GM18907 (cell line): ENCODE measurements at regions not wholly inside any gene's neighbourhood (a gene's known extent, or its start where the extent isn't known, plus 50 kb on each side); places are given as distances from the start of the nearest gene placed in this dataset.
"Not testable (repeated sequence)": the region's sequence is repeated elsewhere in the genome, so short reads cannot be mapped to it uniquely, and the experiment has no call there.

ENCODE experiments used
- ATAC-seq: cut with Tn5 transposase; IDR thresholded peaks from one replicate; pipeline ENCODE4 v1.9.1; 2021; ENCODE audit warnings: mild to moderate bottlenecking, moderate library complexity; ENCODE audit not compliant: unreplicated experiment

DNA sequence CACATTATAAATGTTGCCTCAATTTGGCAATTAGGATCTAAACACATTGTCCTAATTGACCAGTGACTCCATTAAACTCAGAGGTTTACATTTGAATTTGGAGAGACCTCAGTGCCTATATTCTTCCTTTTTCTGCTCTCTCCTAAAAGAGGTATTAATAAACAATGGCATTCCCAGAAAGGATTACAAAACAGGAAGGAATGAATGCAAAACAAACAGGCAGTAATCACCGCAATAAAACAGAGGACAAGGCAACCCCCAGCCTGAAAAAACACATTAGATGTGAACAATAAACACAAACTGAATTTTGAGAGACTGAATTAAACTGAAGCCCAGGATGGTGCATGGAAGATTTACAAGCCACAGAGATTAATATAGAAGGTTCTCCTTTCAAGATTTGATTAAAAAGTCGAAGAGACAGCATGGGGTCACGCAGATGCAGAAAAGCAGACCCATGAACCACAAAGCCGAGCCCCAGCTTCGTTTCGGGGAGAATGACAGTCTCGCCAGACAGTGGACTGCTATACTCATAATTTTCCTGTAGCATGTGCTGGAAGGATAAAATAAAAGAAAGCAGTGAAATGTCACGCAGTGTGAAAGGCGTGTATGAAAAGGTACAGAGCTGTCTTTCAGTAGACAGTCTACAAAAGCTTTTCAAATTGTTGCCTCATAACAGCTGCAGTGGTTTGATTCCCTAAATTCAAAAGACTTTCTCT lies 503.0 kb downstream of the LIG4 start:
- ATAC-seq = no peak

DNA sequence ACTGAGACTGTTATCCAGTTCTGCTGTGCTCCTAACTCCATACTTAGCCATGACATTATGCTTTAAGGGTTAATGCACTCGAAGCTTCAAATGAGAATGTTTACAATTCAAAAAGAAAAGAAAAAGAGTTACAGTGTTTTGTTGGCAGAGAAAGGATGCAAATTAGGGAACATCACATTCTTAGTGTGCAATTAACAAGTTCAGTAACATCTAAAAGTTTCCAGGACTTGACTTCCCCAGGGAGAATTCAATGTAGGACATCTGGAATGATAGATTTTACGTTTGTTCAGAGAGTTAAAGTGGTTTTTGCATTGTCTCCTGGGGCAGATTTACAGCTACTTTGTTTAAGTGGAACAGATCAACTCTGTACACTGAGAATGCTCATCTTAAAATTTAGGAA lies 525.2 kb downstream of the LIG4 start:
- ATAC-seq = no peak

DNA sequence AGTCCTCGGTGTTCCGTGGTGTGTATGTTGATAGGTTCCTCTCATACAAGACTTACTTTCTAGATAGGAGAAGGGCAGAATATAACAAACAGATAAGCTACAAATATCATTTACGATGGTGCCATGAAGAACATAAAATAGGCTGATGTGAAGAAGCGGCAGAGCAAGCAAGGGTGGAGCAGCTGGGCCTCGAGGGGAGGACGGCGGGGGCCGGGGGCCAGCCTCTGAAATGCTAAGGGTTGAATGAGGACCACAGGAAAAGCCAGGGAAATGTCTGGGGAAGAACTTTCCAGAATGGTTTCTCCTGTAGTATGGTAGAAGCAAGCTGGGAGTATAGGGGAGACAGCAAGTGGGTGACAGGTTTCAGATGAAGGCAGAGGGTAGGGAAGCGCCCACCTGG lies 529.5 kb downstream of the LIG4 start:
- no peak for ATAC-seq

DNA sequence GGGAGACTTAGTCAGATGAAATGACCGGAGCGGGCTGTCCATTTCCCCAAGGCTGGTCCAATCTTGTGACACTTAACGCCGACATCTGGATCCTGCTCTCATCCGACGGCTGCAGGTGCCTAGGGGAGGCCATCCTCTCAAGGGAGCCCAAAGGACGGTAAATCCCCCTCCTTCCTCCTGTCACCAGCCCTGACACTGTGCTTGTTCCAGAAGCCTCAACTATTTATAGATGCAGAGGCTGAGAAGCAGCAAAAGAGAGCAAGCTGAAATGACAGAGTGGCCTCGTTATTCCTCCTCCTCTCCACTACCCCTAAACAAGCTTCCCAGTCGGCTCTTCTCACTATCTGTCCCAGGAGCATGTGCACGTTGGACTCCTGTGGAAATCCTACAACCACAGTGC lies 533.7 kb downstream of the LIG4 start:
- ATAC-seq = no peak

DNA sequence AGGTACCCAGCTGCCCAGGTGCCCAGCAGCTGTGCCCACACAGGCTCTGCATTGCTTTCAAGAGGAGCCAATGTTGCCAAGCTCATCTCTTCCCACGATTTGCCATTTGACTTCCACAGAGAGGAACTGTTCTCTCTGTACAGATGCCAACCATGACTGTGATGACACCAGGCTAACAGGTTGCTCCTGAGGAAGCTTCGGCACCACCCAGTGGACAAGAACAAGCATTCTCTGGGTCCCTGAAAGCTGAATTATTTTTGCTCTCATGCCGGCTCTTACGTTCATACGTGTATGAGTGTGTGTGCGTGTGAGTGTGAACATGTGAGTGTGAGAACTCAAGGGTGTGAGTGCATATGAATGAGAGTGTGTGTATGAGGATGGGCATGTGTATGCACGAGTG lies 535.2 kb downstream of the LIG4 start:
- ATAC-seq = no peak

DNA sequence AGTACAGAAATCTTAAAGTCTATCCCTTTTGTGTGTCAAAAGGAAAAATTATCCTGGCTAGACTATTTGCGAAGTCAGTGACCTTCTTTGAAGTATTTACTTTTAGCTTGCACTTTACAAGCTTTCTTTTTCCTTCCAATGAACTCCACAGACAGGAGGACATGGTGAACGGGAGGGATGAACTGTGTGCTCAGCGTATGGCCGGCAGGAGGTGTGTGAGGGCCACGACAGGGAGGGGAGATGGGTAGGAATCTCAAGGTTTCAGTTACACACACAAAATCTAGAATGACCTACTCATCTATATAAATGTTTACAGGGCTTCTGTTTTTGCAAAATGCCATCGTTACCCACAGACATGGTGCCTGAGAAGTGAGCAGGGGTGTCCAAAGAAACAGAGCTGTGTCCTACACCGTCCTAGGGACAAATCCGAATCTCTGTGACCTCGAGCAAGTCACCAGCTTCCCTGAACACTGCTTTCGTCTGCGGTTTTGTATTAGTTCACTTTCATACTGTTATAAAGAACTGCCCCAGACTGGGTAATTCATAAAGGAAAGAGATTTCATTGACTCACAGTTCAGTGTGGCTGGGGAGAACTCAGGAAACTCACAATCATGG lies 537.2 kb downstream of the LIG4 start:
- no peak for ATAC-seq

DNA sequence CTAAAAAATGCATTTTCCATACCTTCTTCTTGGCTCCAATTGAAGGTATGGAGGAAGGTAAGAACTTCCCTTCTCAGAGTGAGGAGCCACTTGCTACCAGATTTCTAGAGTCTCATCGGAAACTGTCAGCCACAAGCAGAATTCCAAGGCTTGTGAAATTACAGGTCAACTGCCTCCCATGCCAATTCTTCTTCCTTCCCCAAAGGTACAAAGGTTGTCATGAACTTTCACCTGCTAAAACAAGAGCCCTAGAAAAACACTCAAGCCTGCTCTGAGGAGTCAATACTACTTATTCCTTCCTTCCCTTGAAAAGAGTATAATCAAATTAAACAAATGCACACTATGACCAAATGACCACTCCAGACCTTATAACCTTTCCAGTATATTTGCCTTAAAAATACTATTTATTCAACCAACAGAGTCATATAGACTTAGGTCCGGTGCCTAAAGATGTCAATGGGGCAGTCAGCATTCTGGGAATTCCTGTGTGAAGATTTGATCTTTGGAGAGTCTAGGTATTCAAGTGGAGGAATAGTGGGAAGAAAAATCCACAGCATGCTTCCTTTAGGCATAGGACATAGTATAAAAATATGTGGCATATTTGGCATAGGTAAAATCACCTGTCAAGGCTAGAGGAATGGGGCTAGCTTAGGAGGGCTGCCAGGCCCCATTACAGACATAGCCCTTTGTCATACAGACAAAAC lies 539.3 kb downstream of the LIG4 start:
- no peak for ATAC-seq

DNA sequence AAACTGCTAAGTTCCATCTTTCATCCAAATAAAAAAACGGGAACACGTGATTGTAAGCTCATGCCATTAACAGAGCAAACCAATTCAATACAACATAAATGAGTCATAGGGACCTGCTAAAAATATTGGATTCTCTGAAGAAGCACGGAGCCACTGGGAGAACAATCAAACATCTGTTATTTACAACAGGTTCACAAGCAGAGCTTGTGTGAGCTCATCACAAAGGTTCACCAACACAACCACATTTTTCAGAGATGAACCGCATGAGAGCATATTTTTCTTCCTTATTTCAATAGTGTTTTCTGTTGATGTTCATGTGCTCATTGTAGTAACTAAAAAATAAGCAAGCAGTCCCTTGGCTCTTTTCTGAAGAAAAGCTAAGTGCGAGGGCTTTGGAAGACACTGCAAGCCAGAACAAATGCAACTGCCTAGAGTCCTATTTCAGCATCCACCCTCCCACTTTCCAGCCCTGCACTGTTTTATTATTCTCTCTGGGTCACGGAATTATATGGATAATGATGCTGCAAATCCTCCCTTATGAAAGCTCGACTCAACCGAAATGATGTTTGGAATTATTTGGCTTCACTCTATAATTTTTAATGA lies 545.8 kb downstream of the LIG4 start:
- ATAC-seq = no peak

DNA sequence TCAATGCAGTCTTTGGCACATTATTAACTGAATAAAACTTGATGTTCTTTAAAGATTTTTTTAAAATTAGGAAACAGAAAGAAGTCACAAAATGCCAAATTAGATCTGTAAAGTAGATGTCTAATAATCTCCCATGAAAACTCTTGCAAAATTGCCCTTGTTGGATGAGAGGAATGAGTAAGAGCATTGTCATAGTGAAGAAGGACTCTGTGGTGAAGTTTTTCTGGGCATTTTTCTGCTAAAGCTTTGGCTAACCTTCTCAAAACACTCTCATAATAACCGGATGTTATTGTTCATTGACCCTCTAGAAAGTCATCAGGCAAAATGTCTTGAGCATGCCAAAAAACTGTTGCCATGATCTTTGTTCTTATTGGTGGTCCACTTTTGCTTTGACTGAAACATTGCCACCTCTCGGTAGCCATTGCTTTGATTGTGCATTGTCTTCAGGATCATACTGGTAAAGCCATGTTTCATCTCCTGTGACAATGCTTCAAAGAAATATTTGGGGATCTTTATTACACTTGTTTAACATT lies 549.3 kb downstream of the LIG4 start:
- no peak for ATAC-seq

DNA sequence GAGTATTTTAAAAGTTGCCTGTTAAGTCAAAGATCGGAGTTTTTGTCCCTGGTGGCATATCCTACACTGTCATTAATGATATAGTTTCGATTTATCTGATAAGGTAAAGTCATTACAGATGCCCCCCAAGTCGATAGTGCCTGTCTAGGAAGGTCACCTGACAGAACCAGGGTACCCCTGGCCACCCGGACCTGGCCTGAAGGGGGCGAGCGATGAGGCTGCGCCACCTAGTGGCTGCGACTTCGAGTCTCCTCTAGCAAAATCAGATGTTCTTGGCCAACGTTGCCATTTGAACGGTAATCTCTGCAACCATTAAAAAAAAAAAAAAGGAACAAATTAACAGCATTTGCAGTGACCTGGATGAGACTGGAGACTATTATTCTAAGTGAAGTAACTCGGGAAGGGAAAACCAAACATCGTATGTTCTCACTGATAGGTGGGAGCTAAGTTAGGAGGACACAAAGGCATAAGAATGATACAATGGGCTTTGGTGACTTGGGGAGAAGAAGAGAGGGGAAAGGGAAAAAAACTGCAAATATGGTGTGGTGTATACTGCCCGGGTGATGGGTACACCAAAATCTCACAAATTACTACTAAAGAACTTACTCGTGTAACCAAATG lies 565.1 kb downstream of the LIG4 start:
- ATAC-seq = peak; percentile 90

DNA sequence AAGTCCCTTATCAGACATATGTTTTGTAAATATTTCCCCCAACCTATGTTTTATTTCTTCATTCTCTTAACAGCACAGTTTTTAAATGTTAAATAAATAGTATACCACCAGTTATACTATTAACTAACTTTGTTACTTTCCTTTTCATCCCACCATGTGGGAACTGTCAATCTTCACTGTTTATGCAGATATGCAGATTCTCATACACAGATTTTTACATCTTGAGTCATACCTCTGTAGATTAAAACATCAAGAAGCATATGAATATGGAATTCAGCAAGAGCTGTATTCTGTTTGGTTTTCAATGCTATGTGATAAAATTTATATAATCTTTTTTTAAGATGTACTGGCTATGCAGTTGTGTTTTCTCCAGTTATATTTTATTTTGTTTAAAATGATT lies 566.3 kb downstream of the LIG4 start:
- no peak for ATAC-seq

DNA sequence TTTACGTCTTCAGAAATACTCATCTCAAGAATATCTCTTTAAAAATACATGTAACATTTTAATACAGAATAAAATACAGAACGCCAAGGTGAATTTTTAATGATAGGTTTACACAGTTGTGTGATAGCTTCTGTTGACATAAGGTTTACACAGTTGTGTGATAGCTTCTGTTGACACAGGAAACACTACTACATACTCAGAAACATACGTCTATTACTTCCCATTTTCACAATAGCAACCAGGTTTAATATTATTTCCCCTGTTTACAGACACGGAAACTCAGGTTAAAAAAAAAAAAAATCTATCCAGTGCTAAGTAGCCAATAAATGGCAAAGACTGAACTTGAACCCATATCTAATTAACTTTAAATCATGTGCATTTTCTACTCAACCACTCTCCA lies 571.2 kb downstream of the LIG4 start:
- ATAC-seq = no peak

DNA sequence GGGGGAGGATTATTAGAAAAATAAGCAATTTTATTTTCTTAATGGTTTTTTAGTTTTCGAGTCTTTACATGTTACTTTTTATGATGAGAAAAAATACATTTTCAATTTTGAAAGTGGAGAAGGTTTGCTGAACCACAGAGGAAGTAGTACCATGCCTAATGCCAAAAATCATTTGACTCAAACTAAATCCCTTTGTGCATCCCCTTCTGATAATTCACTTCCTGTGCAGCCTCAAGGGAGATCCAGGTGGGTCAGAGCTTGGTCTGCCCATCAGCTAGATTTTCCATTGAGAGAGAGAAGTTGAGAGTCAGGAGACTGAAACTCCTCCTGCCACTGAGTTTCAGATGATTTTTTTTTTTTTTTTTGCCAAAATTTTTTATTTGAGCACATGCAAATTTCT lies 571.7 kb downstream of the LIG4 start:
- ATAC-seq = no peak

DNA sequence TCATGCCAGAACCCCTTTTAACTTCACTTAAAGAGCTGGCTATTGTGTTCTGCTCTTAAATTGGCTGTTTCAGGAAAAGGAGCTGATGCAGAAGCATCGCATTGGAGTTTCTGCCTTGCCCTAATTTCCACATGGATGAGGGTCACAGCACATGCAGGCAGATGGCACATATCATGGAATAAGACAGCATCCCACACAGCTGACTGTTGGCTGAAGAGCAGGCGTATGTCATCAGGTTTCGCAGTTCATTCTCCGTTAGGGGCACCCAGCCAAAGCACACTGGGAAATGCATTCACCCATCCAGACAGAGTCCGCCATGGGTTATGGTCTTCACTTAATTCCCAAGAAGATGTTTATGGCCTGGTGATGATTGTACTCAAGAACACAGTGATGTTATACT lies 572.5 kb downstream of the LIG4 start:
- no peak for ATAC-seq

DNA sequence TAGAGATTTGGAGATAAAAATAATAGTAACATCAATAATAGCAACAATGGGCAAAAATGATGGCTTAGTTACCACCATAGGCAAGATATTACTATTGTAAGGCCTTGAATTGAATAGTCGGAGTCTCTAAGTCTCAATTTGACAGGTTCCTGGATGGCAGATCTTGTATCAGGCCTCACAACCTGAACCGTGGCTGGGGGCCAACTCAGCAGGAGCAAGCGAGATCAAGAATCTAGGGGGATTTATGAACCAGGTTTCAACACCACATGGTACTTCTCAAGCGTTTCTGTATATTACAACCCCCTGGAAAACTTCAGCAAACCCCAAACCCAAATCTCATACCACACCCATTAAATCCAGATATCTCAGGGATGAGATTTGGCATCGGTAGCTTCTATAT lies 573.8 kb downstream of the LIG4 start:
- ATAC-seq = no peak

DNA sequence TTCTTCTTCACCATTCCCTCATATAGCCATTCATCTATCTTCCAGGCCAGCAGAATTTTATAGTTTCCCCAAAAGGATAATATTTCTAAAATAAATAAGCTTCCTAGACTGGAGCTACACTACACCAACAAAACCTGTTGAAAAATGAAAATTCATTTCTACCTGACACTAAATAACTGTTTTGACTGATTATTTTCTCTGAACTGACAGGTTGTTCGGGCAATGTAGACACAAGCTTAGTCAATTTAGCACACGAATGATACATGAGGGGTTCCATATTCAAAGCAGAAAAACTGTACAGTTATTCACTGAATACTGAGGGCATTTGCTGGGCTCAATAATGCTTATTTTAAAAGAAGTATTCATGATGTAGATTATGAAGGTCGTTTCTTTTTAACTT lies 589.7 kb downstream of the LIG4 start:
- no peak for ATAC-seq

DNA sequence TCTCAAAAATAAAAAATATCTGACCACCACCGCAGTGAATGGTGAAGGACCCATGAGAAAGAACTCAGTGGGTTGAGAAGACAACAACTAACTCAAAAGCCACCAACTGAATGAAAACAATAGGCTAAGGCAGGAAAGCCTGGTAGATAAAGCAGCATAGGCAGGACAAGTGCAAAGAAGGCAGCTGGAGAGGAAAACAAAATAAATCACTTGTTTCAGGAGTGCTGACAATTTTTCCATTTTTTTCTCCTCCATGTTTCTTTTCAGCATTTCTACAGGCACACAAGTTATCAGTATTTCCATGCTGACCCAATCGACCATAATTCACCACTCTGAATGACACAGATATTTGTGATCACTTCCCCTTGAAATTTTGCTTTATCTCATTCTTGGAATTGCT lies 597.8 kb downstream of the LIG4 start:
- ATAC-seq = no peak

DNA sequence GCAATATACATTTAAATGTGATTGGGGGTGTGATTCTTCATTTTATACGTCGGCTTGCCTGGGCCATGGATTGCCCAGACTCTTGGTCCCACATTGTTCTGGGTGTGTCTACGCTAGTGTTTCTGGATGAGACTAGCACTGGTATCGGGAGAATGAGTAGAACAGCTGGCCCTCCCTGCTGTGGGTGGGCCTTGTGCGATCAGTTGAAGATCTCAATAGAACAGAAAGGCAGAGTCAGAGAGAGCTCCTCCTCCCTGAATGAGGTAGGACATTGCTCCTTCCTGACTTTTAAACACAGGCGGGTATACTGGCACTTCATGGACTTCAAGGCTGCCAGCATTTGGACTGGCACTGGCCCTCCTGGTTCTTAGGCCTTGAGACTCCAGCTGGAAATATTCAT lies 603.0 kb downstream of the LIG4 start:
- no peak for ATAC-seq

DNA sequence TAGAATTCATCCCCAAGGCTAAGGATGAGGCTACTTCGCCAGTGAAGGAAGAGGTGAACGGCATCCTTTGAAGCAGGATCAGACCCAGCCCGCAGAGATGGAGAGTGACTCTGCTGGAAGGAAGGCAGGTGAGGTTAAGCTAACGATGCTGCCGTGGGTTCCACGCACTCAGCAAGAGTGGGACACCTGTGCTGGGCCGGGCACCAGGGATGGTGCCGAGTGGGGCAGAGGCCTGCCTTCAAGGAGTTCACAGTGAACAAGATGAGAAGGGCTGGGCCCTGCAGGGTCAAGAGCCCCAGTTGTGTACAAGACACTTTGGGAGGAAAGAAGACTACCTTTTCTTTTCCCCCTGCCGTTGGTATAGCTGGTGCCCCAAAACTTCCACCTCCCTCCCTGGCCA lies 606.6 kb downstream of the LIG4 start:
- no peak for ATAC-seq

DNA sequence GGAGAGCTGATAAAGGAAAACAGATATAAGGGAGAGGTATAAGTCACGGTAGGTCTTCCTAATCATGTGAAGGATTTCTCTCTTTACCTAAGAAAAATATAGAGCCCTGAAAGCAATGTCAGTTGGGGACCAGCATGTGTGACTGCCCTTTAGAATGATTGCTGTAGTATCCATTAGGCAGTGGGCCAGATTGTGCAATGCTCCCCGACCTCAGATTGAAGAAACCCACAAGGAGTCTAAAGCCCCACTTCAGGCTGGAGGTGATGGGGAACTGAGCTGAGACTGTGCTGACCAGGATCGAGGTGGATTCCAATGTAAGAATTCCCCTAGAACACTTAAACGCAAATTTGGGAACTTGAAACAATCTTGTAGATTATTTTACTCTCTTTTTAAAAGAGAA lies 614.4 kb downstream of the LIG4 start:
- no peak for ATAC-seq

DNA sequence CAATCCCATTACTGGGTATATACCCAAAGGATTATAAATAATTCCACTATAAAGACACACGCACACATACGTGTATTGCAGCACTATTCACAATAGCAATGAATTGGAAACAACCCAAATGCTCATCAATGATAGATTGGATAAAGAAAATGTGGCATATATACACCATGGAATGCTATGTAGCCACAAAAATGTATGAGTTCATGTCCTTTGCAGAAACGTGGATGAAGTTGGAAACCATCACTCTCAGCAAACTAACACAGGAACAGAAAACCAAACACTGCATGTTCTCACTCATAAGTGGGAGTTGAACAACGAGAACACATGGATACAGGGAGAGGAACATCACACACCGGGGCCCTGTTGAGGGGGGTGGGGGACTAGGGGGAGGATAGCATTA lies 619.0 kb downstream of the LIG4 start:
- ATAC-seq = not testable (repeated sequence)
